Endothelial cell (in vitro differentiated cells): ENCODE measurements at regions not wholly inside any gene's neighbourhood (a gene's known extent, or its start where the extent isn't known, plus 50 kb on each side); places are given as distances from the start of the nearest gene placed in this dataset.

ENCODE experiments used
- DNase-seq: peaks from one replicate; pipeline ENCODE4 v3.0.0; 2021; ENCODE audit warnings: low spot score
- H3K27ac Mint-ChIP-seq: one replicate; pipeline ENCODE4 v1.8.0; 2021; ENCODE audit warnings: mixed read lengths, inconsistent platforms; ENCODE audit not compliant: unreplicated experiment
- H3K27me3 Mint-ChIP-seq: one replicate; pipeline ENCODE4 v1.8.0; 2021; ENCODE audit warnings: mild to moderate bottlenecking, moderate library complexity, mixed read lengths, inconsistent platforms; ENCODE audit not compliant: unreplicated experiment
- H3K36me3 Mint-ChIP-seq: one replicate; pipeline ENCODE4 v1.8.0; 2021; ENCODE audit warnings: mild to moderate bottlenecking, low read depth, mixed read lengths, inconsistent platforms; ENCODE audit not compliant: unreplicated experiment
- H3K4me1 Mint-ChIP-seq: one replicate; pipeline ENCODE4 v1.8.0; 2021; ENCODE audit warnings: mild to moderate bottlenecking, mixed read lengths, inconsistent platforms; ENCODE audit not compliant: unreplicated experiment
- H3K4me3 Mint-ChIP-seq: one replicate; pipeline ENCODE4 v1.8.0; 2021; ENCODE audit warnings: mild to moderate bottlenecking, mixed read lengths, inconsistent platforms; ENCODE audit not compliant: unreplicated experiment
- H3K9me3 Mint-ChIP-seq: one replicate; pipeline ENCODE4 v1.8.0; 2021; ENCODE audit warnings: mixed read lengths, inconsistent platforms; ENCODE audit not compliant: unreplicated experiment
- CTCF ChIP-seq: fragments of 200-600 bp; sonication (generic); IDR thresholded peaks from one replicate; pipeline ENCODE4 v1.5.0; 2021; ENCODE audit warnings: antibody characterized with exemption; ENCODE audit not compliant: unreplicated experiment

- Mint-ChIP-seq H3K4me1 (peaks cover 3% of the 10 kb centered on the region), H3K36me3 (no peaks in the 10 kb centered on the region), H3K9me3 (no peaks in the 10 kb centered on the region), H3K27me3 (no peaks in the 10 kb centered on the region), H3K4me3 (no peak overlapping the region), H3K27ac (no peak overlapping the region)
- no peak for DNase-seq
- no peak for TF ChIP-seq CTCF
These were observed 108.7 kb upstream of the DGKB start for GRCh38 chr7:15011289-15011688.

GRCh38 chr7:15007507-15007906 lies 105.0 kb upstream of the DGKB start:
- no peaks in the 10 kb centered on the region for H3K36me3 Mint-ChIP-seq
- DNase-seq, result peak; percentile 18
- no peak overlapping the region for H3K27ac Mint-ChIP-seq
- no peak overlapping the region for H3K4me3 Mint-ChIP-seq
- TF ChIP-seq CTCF, result no peak
- H3K4me1 Mint-ChIP-seq, result no peaks in the 10 kb centered on the region
- no peaks in the 10 kb centered on the region for H3K27me3 Mint-ChIP-seq
- no peaks in the 10 kb centered on the region for H3K9me3 Mint-ChIP-seq

- Mint-ChIP-seq H3K4me3 (no peak overlapping the region), H3K4me1 (no peaks in the 10 kb centered on the region), H3K27me3 (no peaks in the 10 kb centered on the region), H3K9me3 (no peaks in the 10 kb centered on the region), H3K27ac (no peak overlapping the region), H3K36me3 (no peaks in the 10 kb centered on the region)
- no peak for TF ChIP-seq CTCF
- DNase-seq, result no peak
These were observed 103.1 kb upstream of the DGKB start for GRCh38 chr7:15005672-15006071.

GRCh38 chr7:15000157-15000556 lies 97.6 kb upstream of the DGKB start:
- no peak overlapping the region for H3K4me3 Mint-ChIP-seq
- no peaks in the 10 kb centered on the region for H3K4me1 Mint-ChIP-seq
- H3K27me3 Mint-ChIP-seq, result no peaks in the 10 kb centered on the region
- no peaks in the 10 kb centered on the region for H3K9me3 Mint-ChIP-seq
- H3K27ac Mint-ChIP-seq, result no peak overlapping the region
- H3K36me3 Mint-ChIP-seq, result no peaks in the 10 kb centered on the region
- no peak for TF ChIP-seq CTCF
- DNase-seq, result no peak

GRCh38 chr7:14999331-14999730 lies 96.8 kb upstream of the DGKB start:
- DNase-seq, result no peak
- Mint-ChIP-seq H3K36me3 (no peaks in the 10 kb centered on the region), H3K4me1 (no peaks in the 10 kb centered on the region), H3K27me3 (no peaks in the 10 kb centered on the region), H3K9me3 (no peaks in the 10 kb centered on the region), H3K4me3 (no peak overlapping the region), H3K27ac (no peak overlapping the region)
- no peak for TF ChIP-seq CTCF
